DOHH2 (cell line): ENCODE measurements at regions not wholly inside any gene's neighbourhood (a gene's known extent, or its start where the extent isn't known, plus 50 kb on each side); places are given as distances from the start of the nearest gene placed in this dataset.

ENCODE experiments used
- H3F3A ChIP-seq: fragments of 200-600 bp; sonication (generic), shearing (Covaris generic); 2 replicates; pipeline ENCODE4 v1.6.0; 2016; ENCODE audit warnings: antibody characterized with exemption, mild to moderate bottlenecking; ENCODE audit not compliant: control insufficient read depth, insufficient read depth
- H3K27ac ChIP-seq: fragments of 200-600 bp; sonication (generic); 2 replicates; pipeline ENCODE4 v1.5.1; 2014; ENCODE audit warnings: low read depth, mild to moderate bottlenecking, low read length, moderate library complexity
- H3K27me3 ChIP-seq: fragments of 200-600 bp; sonication (generic); 2 replicates; pipeline ENCODE4 v1.6.1; 2014; ENCODE audit warnings: mild to moderate bottlenecking, low read length, mixed read lengths; ENCODE audit not compliant: control insufficient read depth
- H3K36me3 ChIP-seq: fragments of 200-600 bp; sonication (generic); 2 replicates; pipeline ENCODE4 v1.6.1; 2014; ENCODE audit warnings: mild to moderate bottlenecking, low read length, moderate library complexity, mixed read lengths; ENCODE audit not compliant: control insufficient read depth
- H3K4me1 ChIP-seq: fragments of 200-600 bp; sonication (generic); 2 replicates; pipeline ENCODE4 v1.6.1; 2014; ENCODE audit warnings: mild to moderate bottlenecking, low read length, mixed read lengths; ENCODE audit not compliant: control insufficient read depth
- H3K4me2 ChIP-seq: fragments of 200-600 bp; sonication (generic); 2 replicates; pipeline ENCODE4 v1.6.0; 2014; ENCODE audit warnings: mild to moderate bottlenecking, low read length, moderate library complexity
- H3K4me3 ChIP-seq: fragments of 200-600 bp; sonication (generic); 2 replicates; pipeline ENCODE4 v1.5.1; 2014; ENCODE audit warnings: mild to moderate bottlenecking, low read length, mixed read lengths
- H3K79me2 ChIP-seq: fragments of 200-600 bp; sonication (generic); 2 replicates; pipeline ENCODE4 v1.6.1; 2014; ENCODE audit warnings: mild to moderate bottlenecking, low read length, mixed read lengths; ENCODE audit not compliant: control insufficient read depth
- H3K9me2 ChIP-seq: fragments of 200-600 bp; sonication (generic); replicated peaks from 2 replicates; pipeline ENCODE4 v1.6.1; 2014; ENCODE audit warnings: mild to moderate bottlenecking, low read length, mixed read lengths; ENCODE audit not compliant: control insufficient read depth
- H3K9me3 ChIP-seq: fragments of 200-600 bp; sonication (generic); 2 replicates; pipeline ENCODE4 v1.6.1; 2014; ENCODE audit warnings: antibody characterized with exemption, low read length, mixed read lengths; ENCODE audit not compliant: control insufficient read depth, insufficient read depth
- H4K20me1 ChIP-seq: fragments of 200-600 bp; sonication (generic); 2 replicates; pipeline ENCODE4 v1.6.0; 2014; ENCODE audit warnings: low read depth, mild to moderate bottlenecking, antibody characterized with exemption, low read length, moderate library complexity; ENCODE audit not compliant: control insufficient read depth, insufficient read depth
- EZH2phosphoT487 ChIP-seq: fragments of 200-600 bp; sonication (generic); IDR thresholded peaks from 2 replicates; pipeline ENCODE4 v1.6.1; 2017; ENCODE audit warnings: borderline replicate concordance, mild to moderate bottlenecking, antibody characterized with exemption, low read length, moderate library complexity, mixed read lengths
- TF ChIP-seq, protein P1 (sequence below): fragments of 200-600 bp; sonication (generic); IDR thresholded peaks from one replicate; pipeline ENCODE4 v1.5.1; 2014; ENCODE audit warnings: antibody characterized with exemption, mild to moderate bottlenecking, low read depth, low read length; ENCODE audit not compliant: poor library complexity, severe bottlenecking

DNA sequence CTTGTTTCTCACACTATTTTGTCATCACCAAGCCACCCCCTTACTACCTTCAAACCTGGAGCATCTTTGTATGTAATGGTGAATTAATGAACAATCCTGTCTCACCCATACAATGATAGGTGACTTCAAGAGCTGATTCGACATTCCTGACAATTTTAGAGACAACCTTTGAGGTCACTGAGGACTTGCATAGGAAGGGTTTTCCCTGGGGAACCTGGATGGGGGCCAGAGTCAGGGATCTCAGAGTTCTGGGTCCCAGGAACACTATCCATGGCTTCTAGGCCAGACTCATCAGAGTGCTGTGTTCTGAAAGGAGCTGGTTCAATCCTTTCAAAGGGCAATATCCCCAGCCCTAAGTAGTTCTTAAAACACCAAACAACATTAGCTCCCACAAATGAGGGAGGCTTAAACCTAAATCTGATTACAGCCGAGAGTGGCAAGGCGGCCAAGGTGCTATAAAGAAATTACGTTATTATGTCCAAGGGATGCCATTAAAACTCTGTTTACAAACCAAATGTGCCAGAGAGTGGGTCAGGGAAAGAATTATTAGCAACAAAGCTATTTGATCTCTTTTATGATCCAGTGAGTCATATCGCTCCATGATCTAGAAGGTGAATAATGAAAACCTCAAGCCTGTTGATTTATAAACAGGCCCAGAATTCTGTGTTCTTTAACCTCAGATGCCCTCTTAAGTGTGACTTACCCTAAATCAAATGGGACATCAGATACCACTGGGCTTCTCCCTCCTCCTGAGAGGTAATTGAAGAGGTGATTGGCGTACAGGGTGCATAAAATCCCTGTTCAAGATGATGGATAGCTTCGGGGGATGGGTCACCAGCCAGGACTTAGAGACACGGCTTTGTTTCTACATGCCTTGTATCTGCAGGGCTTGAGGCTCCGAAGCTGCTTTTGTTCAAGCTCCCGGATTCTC is 230.2 kb upstream of the TBX3 start:
- H3K9me2 ChIP-seq = no peaks in the 10 kb centered on the region
- H3K9me3 ChIP-seq = no peaks in the 10 kb centered on the region
- no peaks in the 10 kb centered on the region for H3F3A ChIP-seq
- no peaks in the 10 kb centered on the region for H3K27me3 ChIP-seq
- no peaks in the 10 kb centered on the region for H3K79me2 ChIP-seq
- no peaks in the 10 kb centered on the region for H4K20me1 ChIP-seq
- H3K27ac ChIP-seq = no peak overlapping the region
- no peaks in the 10 kb centered on the region for H3K36me3 ChIP-seq
- no peak for TF ChIP-seq EZH2phosphoT487
- TF ChIP-seq, protein P1, sequence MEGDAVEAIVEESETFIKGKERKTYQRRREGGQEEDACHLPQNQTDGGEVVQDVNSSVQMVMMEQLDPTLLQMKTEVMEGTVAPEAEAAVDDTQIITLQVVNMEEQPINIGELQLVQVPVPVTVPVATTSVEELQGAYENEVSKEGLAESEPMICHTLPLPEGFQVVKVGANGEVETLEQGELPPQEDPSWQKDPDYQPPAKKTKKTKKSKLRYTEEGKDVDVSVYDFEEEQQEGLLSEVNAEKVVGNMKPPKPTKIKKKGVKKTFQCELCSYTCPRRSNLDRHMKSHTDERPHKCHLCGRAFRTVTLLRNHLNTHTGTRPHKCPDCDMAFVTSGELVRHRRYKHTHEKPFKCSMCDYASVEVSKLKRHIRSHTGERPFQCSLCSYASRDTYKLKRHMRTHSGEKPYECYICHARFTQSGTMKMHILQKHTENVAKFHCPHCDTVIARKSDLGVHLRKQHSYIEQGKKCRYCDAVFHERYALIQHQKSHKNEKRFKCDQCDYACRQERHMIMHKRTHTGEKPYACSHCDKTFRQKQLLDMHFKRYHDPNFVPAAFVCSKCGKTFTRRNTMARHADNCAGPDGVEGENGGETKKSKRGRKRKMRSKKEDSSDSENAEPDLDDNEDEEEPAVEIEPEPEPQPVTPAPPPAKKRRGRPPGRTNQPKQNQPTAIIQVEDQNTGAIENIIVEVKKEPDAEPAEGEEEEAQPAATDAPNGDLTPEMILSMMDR = no peak
- no peak overlapping the region for H3K4me2 ChIP-seq
- H3K4me3 ChIP-seq = no peak overlapping the region
- H3K4me1 ChIP-seq = no peaks in the 10 kb centered on the region

DNA sequence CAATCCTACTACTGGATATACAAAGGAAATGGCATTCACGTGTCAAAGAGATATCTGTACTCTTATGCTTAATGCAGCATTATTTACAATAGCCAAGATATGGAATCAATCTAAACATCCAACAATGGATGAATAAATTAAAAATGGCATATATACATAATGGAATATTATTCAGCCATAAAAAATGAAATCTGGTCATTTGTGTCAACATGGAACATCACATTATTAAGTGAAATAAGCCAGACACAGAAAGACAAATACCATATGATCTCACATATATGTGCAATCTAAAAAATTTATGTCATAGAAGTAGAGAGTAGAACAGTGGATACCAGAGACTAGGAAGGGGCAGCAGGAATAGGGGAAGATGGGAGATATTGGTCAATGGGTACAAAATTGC is 228.8 kb upstream of the TBX3 start:
- H4K20me1 ChIP-seq = no peaks in the 10 kb centered on the region
- H3K4me3 ChIP-seq = no peak overlapping the region
- no peak overlapping the region for H3K4me2 ChIP-seq
- H3K9me2 ChIP-seq = no peaks in the 10 kb centered on the region
- no peaks in the 10 kb centered on the region for H3K4me1 ChIP-seq
- H3K9me3 ChIP-seq = no peaks in the 10 kb centered on the region
- TF ChIP-seq, protein P1 = no peak
- TF ChIP-seq EZH2phosphoT487 = no peak
- H3K36me3 ChIP-seq = no peaks in the 10 kb centered on the region
- no peaks in the 10 kb centered on the region for H3F3A ChIP-seq
- no peaks in the 10 kb centered on the region for H3K27me3 ChIP-seq
- H3K27ac ChIP-seq = no peak overlapping the region
- no peaks in the 10 kb centered on the region for H3K79me2 ChIP-seq

DNA sequence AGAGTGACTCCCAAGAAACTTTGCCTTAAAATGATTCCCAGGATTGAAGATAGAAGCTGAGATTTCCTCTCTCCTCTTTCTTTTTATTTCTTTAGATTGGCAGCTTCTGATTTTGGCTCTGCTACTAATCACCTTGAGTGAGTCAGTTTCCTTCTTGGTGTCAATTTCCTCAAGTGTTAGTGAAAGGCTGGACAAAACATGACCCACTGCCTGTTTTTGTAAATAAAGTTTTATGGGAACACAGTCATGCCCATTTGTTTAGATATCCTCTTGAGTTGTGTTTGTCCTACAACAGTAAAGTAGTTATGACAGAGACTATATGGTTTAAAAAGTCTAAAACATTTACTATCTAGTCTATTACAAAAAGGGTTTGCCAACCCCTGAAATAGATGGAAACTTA is 227.2 kb upstream of the TBX3 start:
- H3K9me3 ChIP-seq = no peaks in the 10 kb centered on the region
- no peaks in the 10 kb centered on the region for H3K36me3 ChIP-seq
- no peaks in the 10 kb centered on the region for H3K79me2 ChIP-seq
- no peaks in the 10 kb centered on the region for H3K27me3 ChIP-seq
- H4K20me1 ChIP-seq = no peaks in the 10 kb centered on the region
- TF ChIP-seq, protein P1 = no peak
- no peak for TF ChIP-seq EZH2phosphoT487
- H3K4me1 ChIP-seq = no peaks in the 10 kb centered on the region
- no peak overlapping the region for H3K4me3 ChIP-seq
- H3F3A ChIP-seq = no peaks in the 10 kb centered on the region
- H3K9me2 ChIP-seq = no peaks in the 10 kb centered on the region
- no peak overlapping the region for H3K27ac ChIP-seq
- H3K4me2 ChIP-seq = no peak overlapping the region
